Thymus (tissue), 11 donors: ENCODE measurements at regions not wholly inside any gene's neighbourhood (a gene's known extent, or its start where the extent isn't known, plus 50 kb on each side); places are given as distances from the start of the nearest gene placed in this dataset.

ENCODE experiments used
- DNase-seq, 9 donors: peaks; one replicate each; pipeline ENCODE4 v3.0.0-alpha.2; 2013; ENCODE audit warnings: low spot score in 9 of 9, low read depth in 6 of 9, missing footprints in 1 of 9
- H3K27ac ChIP-seq, 2 donors: one replicate each; pipeline ENCODE4 v1.5.1; 2013; ENCODE audit warnings: control low read depth in 1 of 2, low read depth in 1 of 2, low read length in 1 of 2, mild to moderate bottlenecking in 1 of 2, moderate library complexity in 1 of 2
- H3K27me3 ChIP-seq, 2 donors: one replicate each; pipeline ENCODE4 v1.5.1; 2013; ENCODE audit warnings: low read length in 1 of 2; ENCODE audit not compliant: control insufficient read depth in 2 of 2, insufficient read depth in 1 of 2
- H3K36me3 ChIP-seq, 2 donors: one replicate each; pipeline ENCODE4 v1.5.1; 2013; ENCODE audit warnings: low read length in 1 of 2, mild to moderate bottlenecking in 1 of 2, moderate library complexity in 1 of 2; ENCODE audit not compliant: control insufficient read depth in 2 of 2, insufficient read depth in 2 of 2
- H3K4me1 ChIP-seq, 2 donors: one replicate each; pipeline ENCODE4 v1.5.1; 2013; ENCODE audit warnings: low read length in 2 of 2; ENCODE audit not compliant: control insufficient read depth in 2 of 2, insufficient read depth in 2 of 2
- H3K4me3 ChIP-seq, 2 donors: one replicate each; pipeline ENCODE4 v1.5.1; 2013; ENCODE audit warnings: low read length in 2 of 2, control low read depth in 1 of 2, mild to moderate bottlenecking in 1 of 2
- H3K9me3 ChIP-seq, 2 donors: one replicate each; pipeline ENCODE4 v1.5.1; 2013; ENCODE audit warnings: low read length in 1 of 2, mild to moderate bottlenecking in 1 of 2; ENCODE audit not compliant: control insufficient read depth in 2 of 2, insufficient read depth in 1 of 2
- WGBS: extraction: QIAGEN DNeasy Blood & Tissue Kit; methylation state at CpG from one replicate; pipeline ENCODE4 v1.1.7; 2013; 5-methylcytosine and 5-hydroxymethylcytosine counted together
- donor health status: healthy.

DNA sequence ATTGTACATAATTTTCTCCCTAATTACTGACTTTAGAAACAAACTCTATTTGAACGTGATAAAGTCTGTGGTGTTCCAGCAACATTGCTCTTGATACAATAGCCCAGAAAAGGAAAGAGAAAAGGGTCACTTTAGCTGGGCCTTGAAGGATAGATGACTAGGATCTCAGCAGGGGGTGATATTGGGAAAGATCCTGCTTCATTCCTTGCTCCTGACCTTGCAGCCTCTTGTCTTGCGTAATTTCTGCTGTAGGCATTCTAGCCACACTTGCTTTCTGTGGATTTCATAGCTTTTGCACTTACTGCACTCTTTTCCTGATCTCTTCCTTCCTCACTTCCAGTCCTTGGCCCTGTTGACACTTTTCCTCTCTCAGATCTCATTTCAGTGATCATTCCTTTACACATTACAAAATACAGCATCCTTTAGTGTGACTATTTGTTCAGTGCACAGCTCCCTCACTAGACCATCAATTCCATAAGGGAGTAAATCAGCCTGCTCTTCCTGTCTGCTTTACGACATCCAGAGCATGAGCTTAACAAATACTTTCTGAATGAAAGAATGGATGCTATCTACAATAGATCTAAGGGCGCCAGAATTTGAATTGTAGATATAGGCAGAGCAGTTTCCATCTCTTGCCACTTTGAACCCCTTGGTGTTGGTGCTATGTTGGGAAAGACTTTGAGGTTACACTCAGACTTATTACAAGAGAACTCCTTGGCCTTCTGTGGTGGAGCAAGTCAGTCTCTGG is 559.6 kb upstream of the MDFIC2 start:
- Histone ChIP-seq H3K4me1 (no peaks in the 10 kb centered on the region), H3K27me3 (no peaks in the 10 kb centered on the region), H3K4me3 (no peak overlapping the region), H3K27ac (no peak overlapping the region), H3K9me3 (no peaks in the 10 kb centered on the region), H3K36me3 (no peaks in the 10 kb centered on the region)
- no peak for DNase-seq
- 95% methylated on average over 4 of the region's 4 CpGs for whole genome bisulfite sequencing

DNA sequence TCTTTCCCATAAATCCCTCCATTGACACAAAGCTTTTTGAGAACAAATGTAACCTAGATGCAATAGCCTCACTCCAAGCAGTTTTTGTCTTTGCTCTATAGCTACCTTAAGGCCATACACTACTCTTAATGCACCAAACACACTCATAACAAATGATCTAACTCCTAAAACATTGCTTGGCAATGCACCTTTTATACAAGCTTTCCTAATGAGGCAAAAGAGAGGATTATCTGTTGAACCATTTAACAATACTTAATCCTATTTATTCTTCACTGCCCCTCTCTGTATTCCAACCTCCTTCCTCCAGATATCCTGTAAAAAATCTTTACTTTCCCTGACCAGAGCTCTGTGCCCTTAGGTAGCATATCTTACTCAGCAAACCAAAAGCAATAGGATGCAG is 558.1 kb upstream of the MDFIC2 start:
- DNase-seq = no peak
- no peaks in the 10 kb centered on the region for H3K9me3 ChIP-seq
- no peak overlapping the region for H3K4me3 ChIP-seq
- no peaks in the 10 kb centered on the region for H3K4me1 ChIP-seq
- H3K27ac ChIP-seq = no peak overlapping the region
- H3K27me3 ChIP-seq = no peaks in the 10 kb centered on the region
- H3K36me3 ChIP-seq = no peaks in the 10 kb centered on the region

DNA sequence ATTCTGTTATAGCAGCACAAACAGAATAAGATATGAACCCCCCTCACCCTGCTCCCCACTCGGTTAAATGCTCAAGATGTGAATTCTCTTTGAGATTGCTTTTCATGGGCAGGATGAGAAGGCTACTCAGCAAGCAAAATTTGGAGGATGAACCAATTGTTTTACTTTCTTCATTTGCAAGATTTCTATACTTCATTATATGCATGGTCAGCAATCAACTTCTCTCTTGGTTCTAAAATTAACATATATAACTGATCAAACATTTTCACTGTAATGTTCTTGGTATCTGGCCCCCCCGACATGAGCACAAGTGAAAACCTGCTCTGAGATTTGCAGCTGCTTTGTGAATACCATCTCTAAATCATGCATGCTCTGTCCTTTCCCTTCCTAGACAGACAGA is 556.1 kb upstream of the MDFIC2 start:
- 95% methylated on average over 2 of the region's 2 CpGs for WGBS
- Histone ChIP-seq H3K9me3 (no peaks in the 10 kb centered on the region), H3K36me3 (no peaks in the 10 kb centered on the region), H3K27me3 (no peaks in the 10 kb centered on the region), H3K4me1 (no peaks in the 10 kb centered on the region), H3K4me3 (no peak overlapping the region), H3K27ac (no peak overlapping the region)
- DNase-seq = no peak

GRCh38 chr3:70863049-70863448 is 550.6 kb upstream of the MDFIC2 start:
- Histone ChIP-seq H3K4me3 (no peak overlapping the region), H3K4me1 (no peaks in the 10 kb centered on the region), H3K27me3 (no peaks in the 10 kb centered on the region), H3K36me3 (no peaks in the 10 kb centered on the region), H3K27ac (no peak overlapping the region), H3K9me3 (no peaks in the 10 kb centered on the region)
- WGBS = 96% methylated on average over 5 of the region's 5 CpGs
- DNase-seq = no peak

- DNase-seq = no peak
- Histone ChIP-seq H3K36me3 (no peaks in the 10 kb centered on the region), H3K9me3 (no peaks in the 10 kb centered on the region), H3K27ac (no peak overlapping the region), H3K4me3 (no peak overlapping the region), H3K27me3 (no peaks in the 10 kb centered on the region), H3K4me1 (no peaks in the 10 kb centered on the region)
- WGBS = 93% methylated on average over 2 of the region's 2 CpGs
Measured at GRCh38 chr3:70861855-70862254, 549.4 kb upstream of the MDFIC2 start.

DNA sequence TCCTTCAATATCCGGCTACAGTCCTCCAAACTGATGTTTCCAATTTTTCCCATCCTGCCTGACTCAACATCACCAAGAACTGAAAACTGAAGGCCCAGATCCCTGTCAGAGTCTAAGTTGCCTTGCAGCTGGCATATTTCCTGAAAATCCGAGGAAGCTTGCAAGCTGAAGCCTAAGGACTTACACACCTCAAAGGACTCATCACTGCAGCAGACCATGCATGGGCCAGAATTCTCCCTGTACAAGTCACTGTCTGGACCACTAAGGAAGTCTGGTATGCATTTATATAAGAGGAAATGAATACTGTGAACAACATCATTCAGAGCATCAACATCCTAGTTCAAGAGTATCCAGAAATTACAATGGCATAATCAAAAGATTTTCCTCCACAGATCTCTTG is 548.8 kb upstream of the MDFIC2 start:
- Histone ChIP-seq H3K27me3 (no peaks in the 10 kb centered on the region), H3K36me3 (no peaks in the 10 kb centered on the region), H3K4me1 (no peaks in the 10 kb centered on the region), H3K9me3 (no peaks in the 10 kb centered on the region), H3K27ac (no peak overlapping the region), H3K4me3 (no peak overlapping the region)
- WGBS = 95% methylated on average over 2 of the region's 2 CpGs
- DNase-seq = no peak

DNA sequence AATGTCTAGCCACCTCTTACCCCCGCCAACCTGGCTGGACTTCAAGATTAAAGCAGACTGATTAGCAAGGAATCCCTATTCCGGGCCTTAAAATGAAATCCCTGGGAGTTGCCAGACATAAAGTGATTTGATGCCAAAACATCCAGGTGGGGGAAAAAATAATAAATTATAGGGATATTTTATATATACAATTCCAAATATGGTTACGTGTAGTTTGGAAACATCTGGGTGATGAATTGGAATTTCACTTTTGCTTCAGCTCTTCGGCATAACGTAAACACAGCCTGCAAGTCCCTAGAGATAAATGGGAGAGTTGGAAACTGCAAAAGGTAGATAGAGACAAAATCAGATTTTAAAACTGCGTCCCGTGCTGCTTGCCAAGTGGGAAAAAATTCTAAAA is 545.5 kb upstream of the MDFIC2 start:
- H3K27ac ChIP-seq = no peak overlapping the region
- H3K36me3 ChIP-seq = no peaks in the 10 kb centered on the region
- no peaks in the 10 kb centered on the region for H3K27me3 ChIP-seq
- no peak for DNase-seq
- H3K9me3 ChIP-seq = no peaks in the 10 kb centered on the region
- H3K4me1 ChIP-seq = no peaks in the 10 kb centered on the region
- H3K4me3 ChIP-seq = no peak overlapping the region
- WGBS = 94% methylated on average over 7 of the region's 7 CpGs

GRCh38 chr3:70856414-70857162 is 544.1 kb upstream of the MDFIC2 start:
- Histone ChIP-seq H3K4me3 (no peak overlapping the region), H3K4me1 (no peaks in the 10 kb centered on the region), H3K9me3 (no peaks in the 10 kb centered on the region), H3K27ac (no peak overlapping the region), H3K36me3 (no peaks in the 10 kb centered on the region), H3K27me3 (no peaks in the 10 kb centered on the region)
- 95% methylated on average over 7 of the region's 7 CpGs for WGBS
- DNase-seq = no peak

- no peaks in the 10 kb centered on the region for H3K9me3 ChIP-seq
- no peaks in the 10 kb centered on the region for H3K27me3 ChIP-seq
- no peak for DNase-seq
- no peaks in the 10 kb centered on the region for H3K36me3 ChIP-seq
- H3K27ac ChIP-seq = no peak overlapping the region
- H3K4me1 ChIP-seq = no peaks in the 10 kb centered on the region
- 98% methylated on average over 2 of the region's 2 CpGs for WGBS
- no peak overlapping the region for H3K4me3 ChIP-seq
Measured at GRCh38 chr3:70855149-70855548, 542.7 kb upstream of the MDFIC2 start.
